Neural progenitor cell (in vitro differentiated cells): ENCODE measurements at regions not wholly inside any gene's neighbourhood (a gene's known extent, or its start where the extent isn't known, plus 50 kb on each side); places are given as distances from the start of the nearest gene placed in this dataset.
A peak's percentile ranks its signal among the peaks of the same experiment; 100 is the strongest.

Experiments used
- DNase-seq: peaks from one replicate; pipeline ENCODE4 v3.0.0-alpha.2; 2016; ENCODE audit warnings: low spot score
- H2AFZ ChIP-seq: fragments of 200-600 bp; sonication (generic); replicated peaks from 2 replicates; pipeline ENCODE4 v1.6.1; 2016; ENCODE audit warnings: antibody characterized with exemption
- H3F3A ChIP-seq: fragments of 200-600 bp; sonication (generic); 2 replicates; pipeline ENCODE4 v1.6.1; 2016; ENCODE audit warnings: antibody characterized with exemption, low read depth
- H3K27ac ChIP-seq: fragments of 200-600 bp; sonication (generic); 2 replicates; pipeline ENCODE4 v1.5.1; 2016; ENCODE audit warnings: mild to moderate bottlenecking
- H3K27me3 ChIP-seq: fragments of 200-600 bp; sonication (generic); 2 replicates; pipeline ENCODE4 v1.6.1; 2016; ENCODE audit warnings: mild to moderate bottlenecking, moderate library complexity
- H3K36me3 ChIP-seq: fragments of 200-600 bp; sonication (generic); 2 replicates; pipeline ENCODE4 v1.5.1; 2016
- H3K4me1 ChIP-seq: fragments of 200-600 bp; sonication (generic); 2 replicates; pipeline ENCODE4 v1.6.1; 2016; ENCODE audit warnings: mixed run types
- H3K4me2 ChIP-seq: fragments of 200-600 bp; sonication (generic); 2 replicates; pipeline ENCODE4 v1.6.1; 2016
- H3K4me3 ChIP-seq: fragments of 200-600 bp; sonication (generic); 2 replicates; pipeline ENCODE4 v1.5.1; 2016
- H3K79me2 ChIP-seq: fragments of 200-600 bp; sonication (generic); 2 replicates; pipeline ENCODE4 v1.6.1; 2016; ENCODE audit warnings: low read depth
- H3K9ac ChIP-seq: fragments of 200-600 bp; sonication (generic); 2 replicates; pipeline ENCODE4 v1.6.1; 2016
- H3K9me3 ChIP-seq: fragments of 200-600 bp; sonication (generic); 2 replicates; pipeline ENCODE4 v1.5.1; 2016; ENCODE audit warnings: low read depth
- H4K20me1 ChIP-seq: fragments of 200-600 bp; sonication (generic); 2 replicates; pipeline ENCODE4 v1.6.1; 2016; ENCODE audit warnings: low read depth
- H3K27ac Mint-ChIP-seq: 3 replicates; pipeline ENCODE4 v1.8.0; 2021; ENCODE audit warnings: mixed read lengths
- H3K27me3 Mint-ChIP-seq: 2 replicates; pipeline ENCODE4 v1.8.0; 2022; ENCODE audit warnings: low read depth, mild to moderate bottlenecking, inconsistent platforms, moderate library complexity, mixed read lengths; ENCODE audit not compliant: insufficient read depth
- H3K36me3 Mint-ChIP-seq: 3 replicates; pipeline ENCODE4 v1.8.0; 2021; ENCODE audit warnings: mixed read lengths
- H3K4me1 Mint-ChIP-seq: 3 replicates; pipeline ENCODE4 v1.8.0; 2021; ENCODE audit warnings: mixed read lengths
- H3K4me3 Mint-ChIP-seq: 3 replicates; pipeline ENCODE4 v1.8.0; 2021; ENCODE audit warnings: mild to moderate bottlenecking, moderate library complexity, mixed read lengths
- H3K9me3 Mint-ChIP-seq: 3 replicates; pipeline ENCODE4 v1.8.0; 2020; ENCODE audit warnings: mixed read lengths
- CTCF ChIP-seq: fragments of 200-600 bp; sonication (generic); IDR thresholded peaks from 2 replicates; pipeline ENCODE4 v1.5.1; 2017; ENCODE audit warnings: antibody characterized with exemption, mild to moderate bottlenecking
- EZH2 ChIP-seq: fragments of 200-600 bp; sonication (generic); IDR thresholded peaks from 2 replicates; pipeline ENCODE4 v1.6.1; 2017; ENCODE audit warnings: antibody characterized with exemption, mild to moderate bottlenecking, moderate library complexity
- EZH2phosphoT487 ChIP-seq: fragments of 200-600 bp; sonication (generic); IDR thresholded peaks from 2 replicates; pipeline ENCODE4 v1.6.1; 2017; ENCODE audit warnings: antibody characterized with exemption

DNA sequence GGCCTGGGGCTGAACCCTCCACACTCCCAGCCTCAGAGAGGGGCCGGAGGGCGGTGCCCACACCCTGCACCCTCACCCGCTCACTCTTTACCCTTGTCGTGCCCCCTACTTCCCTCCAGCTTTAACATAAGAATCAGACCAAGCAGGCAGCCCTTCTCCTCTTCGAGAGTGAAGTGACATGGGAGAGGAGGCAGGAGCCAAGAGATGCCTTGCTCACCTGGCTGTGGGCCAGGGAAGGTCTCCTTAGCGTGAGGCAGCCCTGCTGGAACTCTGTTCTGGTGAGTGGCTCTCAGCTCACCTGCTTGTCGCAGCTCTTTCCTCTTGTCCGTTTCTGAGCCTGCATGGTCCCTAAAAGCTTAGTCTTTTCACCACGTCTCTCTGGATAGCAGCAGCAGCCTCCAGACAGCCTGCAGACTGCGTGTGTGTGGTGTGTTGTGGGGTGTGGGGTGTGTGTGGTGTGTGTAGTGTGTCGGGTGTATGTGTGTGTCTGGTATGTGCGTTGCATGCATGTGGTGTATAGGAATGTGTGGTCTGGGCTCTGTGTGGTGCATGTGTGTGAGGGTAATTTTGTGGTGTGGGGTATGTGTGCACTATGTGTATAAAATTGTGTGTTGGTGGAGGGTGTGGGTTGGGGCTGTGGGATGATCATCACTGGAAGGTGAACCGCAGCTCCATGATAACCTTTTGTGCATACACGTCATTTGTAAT is 86.7 kb downstream of the CCDC185 start:
- Histone ChIP-seq H3F3A (peaks cover 7% of the 10 kb centered on the region), H3K79me2 (no peaks in the 10 kb centered on the region), H3K4me2 (no peak overlapping the region), H3K9ac (no peak overlapping the region), H3K27ac (no peak overlapping the region), H3K4me3 (no peak overlapping the region), H3K4me1 (no peaks in the 10 kb centered on the region), H2AFZ (peak overlapping the region; percentile 85), H3K36me3 (no peaks in the 10 kb centered on the region), H3K27me3 (no peaks in the 10 kb centered on the region), H3K9me3 (no peaks in the 10 kb centered on the region), H4K20me1 (no peaks in the 10 kb centered on the region)
- no peak for DNase-seq
- Mint-ChIP-seq H3K4me3 (no peak overlapping the region), H3K27ac (no peak overlapping the region), H3K36me3 (no peaks in the 10 kb centered on the region), H3K4me1 (peaks cover 9% of the 10 kb centered on the region), H3K9me3 (no peaks in the 10 kb centered on the region), H3K27me3 (peaks cover 14% of the 10 kb centered on the region)
- TF ChIP-seq EZH2 (no peak), CTCF (no peak), EZH2phosphoT487 (no peak)

DNA sequence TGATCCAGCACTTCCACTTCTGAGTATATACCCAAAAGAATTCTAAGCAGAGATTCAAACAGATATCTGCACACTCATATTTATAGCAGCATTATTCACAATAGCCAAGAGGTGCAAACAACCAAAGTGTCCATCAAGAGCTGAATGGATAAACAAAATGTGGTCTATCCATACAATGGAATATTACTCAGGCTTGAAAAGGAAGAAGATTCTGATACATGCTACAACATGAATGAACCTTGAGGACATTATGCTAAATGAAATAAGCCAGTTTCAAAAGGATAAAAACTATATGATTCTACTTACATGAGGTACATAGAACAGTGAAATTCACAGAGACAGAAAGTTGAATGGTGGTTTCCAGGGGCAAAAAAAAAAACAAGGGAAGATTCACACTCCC is 88.9 kb downstream of the CCDC185 start:
- Histone ChIP-seq H3K4me3 (no peak overlapping the region), H3K27ac (no peak overlapping the region), H3K9me3 (no peaks in the 10 kb centered on the region), H4K20me1 (no peaks in the 10 kb centered on the region), H3K9ac (no peak overlapping the region), H3K4me2 (no peak overlapping the region), H3F3A (peaks cover 7% of the 10 kb centered on the region), H3K4me1 (no peaks in the 10 kb centered on the region), H2AFZ (no peak overlapping the region), H3K36me3 (no peaks in the 10 kb centered on the region), H3K79me2 (no peaks in the 10 kb centered on the region), H3K27me3 (no peaks in the 10 kb centered on the region)
- Mint-ChIP-seq H3K36me3 (no peaks in the 10 kb centered on the region), H3K4me1 (peaks cover 14% of the 10 kb centered on the region), H3K4me3 (no peak overlapping the region), H3K27me3 (peaks cover 13% of the 10 kb centered on the region), H3K9me3 (no peaks in the 10 kb centered on the region), H3K27ac (no peak overlapping the region)
- no peak for DNase-seq
- no peak for TF ChIP-seq EZH2
- TF ChIP-seq CTCF = no peak
- TF ChIP-seq EZH2phosphoT487 = no peak

- H3K4me3 Mint-ChIP-seq = no peak overlapping the region
- H3K4me2 ChIP-seq = no peak overlapping the region
- H3K27me3 Mint-ChIP-seq = peaks cover 15% of the 10 kb centered on the region
- H3K27me3 ChIP-seq = no peaks in the 10 kb centered on the region
- no peaks in the 10 kb centered on the region for H3K36me3 ChIP-seq
- H3K4me1 Mint-ChIP-seq = peaks cover 20% of the 10 kb centered on the region
- H3K9me3 ChIP-seq = no peaks in the 10 kb centered on the region
- TF ChIP-seq EZH2phosphoT487 (no peak), EZH2 (no peak), CTCF (no peak)
- DNase-seq = no peak
- H4K20me1 ChIP-seq = no peaks in the 10 kb centered on the region
- H3K79me2 ChIP-seq = no peaks in the 10 kb centered on the region
- H3K9ac ChIP-seq = no peak overlapping the region
- H2AFZ ChIP-seq = no peak overlapping the region
- H3K9me3 Mint-ChIP-seq = no peaks in the 10 kb centered on the region
- H3F3A ChIP-seq = peaks cover 7% of the 10 kb centered on the region
- no peak overlapping the region for H3K4me3 ChIP-seq
- peaks cover 6% of the 10 kb centered on the region for H3K4me1 ChIP-seq
- no peak overlapping the region for H3K27ac ChIP-seq
- no peaks in the 10 kb centered on the region for H3K36me3 Mint-ChIP-seq
- no peak overlapping the region for H3K27ac Mint-ChIP-seq
Observed at GRCh38 chr1:223482766-223483165, 89.6 kb downstream of the CCDC185 start.
